Natural killer cell (primary cell): ENCODE measurements at regions not wholly inside any gene's neighbourhood (a gene's known extent, or its start where the extent isn't known, plus 50 kb on each side); places are given as distances from the start of the nearest gene placed in this dataset.

Source experiments
- ATAC-seq, 3 donors: fragments of 150-1000 bp in 2 of 3; fragments of 200-7000 bp in 1 of 3; cut with Tn5 transposase; 1 replicate in 1 of 3; 2 replicates in 2 of 3; pipeline ENCODE4 v1.10.0; 2021; ENCODE audit warnings: mild to moderate bottlenecking in 2 of 3, moderate library complexity in 2 of 3
- DNase-seq, 2 donors: peaks; one replicate each; pipeline versions ENCODE4 v3.0.0 to v3.0.0-alpha.2; 2013 to 2021; ENCODE audit warnings: mixed read lengths in 1 of 2
- H3K27ac ChIP-seq: one replicate; pipeline ENCODE4 v1.5.1; 2013; ENCODE audit warnings: mild to moderate bottlenecking, low read length
- H3K27me3 ChIP-seq: one replicate; pipeline ENCODE4 v1.6.1; 2013; ENCODE audit warnings: low read length; ENCODE audit not compliant: control insufficient read depth, insufficient read depth
- H3K36me3 ChIP-seq: one replicate; pipeline ENCODE4 v1.6.1; 2013; ENCODE audit warnings: low read length; ENCODE audit not compliant: control insufficient read depth, insufficient read depth
- H3K4me1 ChIP-seq: one replicate; pipeline ENCODE4 v1.6.1; 2013; ENCODE audit warnings: low read length; ENCODE audit not compliant: control insufficient read depth, insufficient read depth
- H3K4me3 ChIP-seq: one replicate; pipeline ENCODE4 v1.5.1; 2013; ENCODE audit warnings: low read length
- H3K9me3 ChIP-seq: one replicate; pipeline ENCODE4 v1.6.1; 2013; ENCODE audit warnings: low read length; ENCODE audit not compliant: control insufficient read depth, insufficient read depth
- H3K27ac Mint-ChIP-seq, 2 donors: one replicate each; pipeline ENCODE4 v1.8.0; 2022; ENCODE audit warnings: mild to moderate bottlenecking in 2 of 2, mixed read lengths in 2 of 2, moderate library complexity in 1 of 2
- H3K27me3 Mint-ChIP-seq, 2 donors: one replicate each; pipeline ENCODE4 v1.8.0; 2022; ENCODE audit warnings: low read depth in 2 of 2, mixed read lengths in 2 of 2
- H3K36me3 Mint-ChIP-seq: one replicate; pipeline ENCODE4 v1.8.0; 2022; ENCODE audit warnings: mixed read lengths
- H3K4me1 Mint-ChIP-seq, 2 donors: one replicate each; pipeline ENCODE4 v1.8.0; 2022; ENCODE audit warnings: mixed read lengths in 2 of 2
- H3K4me3 Mint-ChIP-seq: one replicate; pipeline ENCODE4 v1.8.0; 2022; ENCODE audit warnings: mild to moderate bottlenecking, moderate library complexity, mixed read lengths
- H3K9me3 Mint-ChIP-seq, 2 donors: one replicate each; pipeline ENCODE4 v1.8.0; 2022; ENCODE audit warnings: mixed read lengths in 2 of 2
- CTCF ChIP-seq: fragments of 200-600 bp; IDR thresholded peaks from one replicate; pipeline ENCODE4 v1.8.0; 2022; ENCODE audit warnings: antibody characterized with exemption
- WGBS: methylation state at CpG from one replicate; pipeline ENCODE4 v1.1.7; 2013; ENCODE audit warnings: missing lambda C conversion rate; ENCODE audit not compliant: insufficient coverage; 5-methylcytosine and 5-hydroxymethylcytosine counted together
- intact Hi-C: fragments of 100-400 bp; cut with micrococcal nuclease; formaldehyde crosslinking; loops from one replicate; pipeline ENCODE4 v1.14.2; 2022

- Mint-ChIP-seq H3K27ac (no peak overlapping the region), H3K4me3 (no peak overlapping the region), H3K4me1 (no peaks in the 10 kb centered on the region), H3K9me3 (no peaks in the 10 kb centered on the region), H3K27me3 (peaks cover 12 to 25% of the 10 kb centered on the region in 2 donors), H3K36me3 (no peaks in the 10 kb centered on the region)
- intact Hi-C loops, result no loop called here
- H3K4me1 ChIP-seq, result no peaks in the 10 kb centered on the region
- no peaks in the 10 kb centered on the region for H3K36me3 ChIP-seq
- no peak for TF ChIP-seq CTCF
- no peaks in the 10 kb centered on the region for H3K27me3 ChIP-seq
- DNase-seq (no peak), ATAC-seq (no peak)
- no peaks in the 10 kb centered on the region for H3K9me3 ChIP-seq
- H3K27ac ChIP-seq, result no peak overlapping the region
- no peak overlapping the region for H3K4me3 ChIP-seq
Observed at GRCh38 chr15:61742591-61742990, 317.7 kb downstream of the VPS13C start.

GRCh38 chr15:61736790-61737189 is 323.5 kb downstream of the VPS13C start:
- no peak for ATAC-seq
- H3K27ac ChIP-seq, result no peak overlapping the region
- H3K36me3 Mint-ChIP-seq, result no peaks in the 10 kb centered on the region
- TF ChIP-seq CTCF, result no peak
- no peaks in the 10 kb centered on the region for H3K36me3 ChIP-seq
- no peaks in the 10 kb centered on the region for H3K27me3 ChIP-seq
- intact Hi-C loops, result no loop called here
- H3K4me3 Mint-ChIP-seq, result no peak overlapping the region
- H3K27ac Mint-ChIP-seq, result no peak overlapping the region
- H3K9me3 ChIP-seq, result no peaks in the 10 kb centered on the region
- no peaks in the 10 kb centered on the region for H3K9me3 Mint-ChIP-seq
- no peaks in the 10 kb centered on the region for H3K4me1 ChIP-seq
- 50% methylated on average over 1 of the region's 1 CpG for WGBS
- no peaks in the 10 kb centered on the region for H3K27me3 Mint-ChIP-seq
- H3K4me3 ChIP-seq, result no peak overlapping the region
- peaks cover 13 to 15% of the 10 kb centered on the region in 2 donors for H3K4me1 Mint-ChIP-seq
- no peak for DNase-seq

GRCh38 chr15:61731099-61731498 is 329.1 kb downstream of the VPS13C start:
- no peaks in the 10 kb centered on the region for H3K9me3 ChIP-seq
- no peaks in the 10 kb centered on the region for H3K36me3 Mint-ChIP-seq
- no peak for ATAC-seq
- no peaks in the 10 kb centered on the region for H3K27me3 ChIP-seq
- no peak for DNase-seq
- H3K27ac Mint-ChIP-seq, result no peak overlapping the region
- intact Hi-C loops, result no loop called here
- no peaks in the 10 kb centered on the region for H3K4me1 ChIP-seq
- H3K4me1 Mint-ChIP-seq, result peaks cover 8 to 13% of the 10 kb centered on the region in 2 donors
- H3K4me3 Mint-ChIP-seq, result no peak overlapping the region
- peaks cover 7 to 12% of the 10 kb centered on the region in 2 donors for H3K27me3 Mint-ChIP-seq
- H3K4me3 ChIP-seq, result no peak overlapping the region
- no peak overlapping the region for H3K27ac ChIP-seq
- no peaks in the 10 kb centered on the region for H3K9me3 Mint-ChIP-seq
- H3K36me3 ChIP-seq, result no peaks in the 10 kb centered on the region
- no peak for TF ChIP-seq CTCF
- WGBS, result no CpG with 5 or more reads among the region's 3 CpGs

DNA sequence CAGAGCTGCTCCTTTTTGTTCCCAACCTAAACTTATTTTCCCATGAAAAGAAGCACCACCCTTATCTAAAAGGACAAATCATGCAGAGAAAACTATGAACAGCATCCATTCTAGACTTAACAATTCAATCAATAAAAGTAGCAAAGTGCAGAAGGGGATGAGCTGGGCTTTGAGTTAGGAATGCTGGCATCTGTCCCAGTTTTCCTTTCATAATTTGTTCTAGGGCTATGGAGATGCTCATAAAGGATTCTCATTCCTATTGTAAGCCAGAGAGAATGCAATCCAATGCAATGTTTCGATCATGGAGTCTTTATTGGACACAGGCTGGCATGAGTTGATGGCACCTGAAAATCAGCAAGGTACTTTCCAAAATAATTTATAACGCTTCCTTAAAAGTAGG is 330.6 kb downstream of the VPS13C start:
- Histone ChIP-seq H3K27me3 (no peaks in the 10 kb centered on the region), H3K36me3 (no peaks in the 10 kb centered on the region), H3K9me3 (no peaks in the 10 kb centered on the region), H3K4me3 (no peak overlapping the region), H3K4me1 (no peaks in the 10 kb centered on the region), H3K27ac (no peak overlapping the region)
- Mint-ChIP-seq H3K4me3 (no peak overlapping the region), H3K9me3 (no peaks in the 10 kb centered on the region), H3K36me3 (no peaks in the 10 kb centered on the region), H3K27ac (no peak overlapping the region), H3K4me1 (peaks cover 8 to 13% of the 10 kb centered on the region in 2 donors), H3K27me3 (peaks cover 10 to 17% of the 10 kb centered on the region in 2 donors)
- TF ChIP-seq CTCF, result no peak
- DNase-seq (no peak), ATAC-seq (no peak)
- 88% methylated on average over 2 of the region's 2 CpGs for WGBS
- intact Hi-C loops, result no loop called here
